ENCODE measurements at regions not wholly inside any gene's neighbourhood (a gene's known extent, or its start where the extent isn't known, plus 50 kb on each side); places are given as distances from the start of the nearest gene placed in this dataset.
A peak's percentile ranks its signal among the peaks of the same experiment; 100 is the strongest.

DNA sequence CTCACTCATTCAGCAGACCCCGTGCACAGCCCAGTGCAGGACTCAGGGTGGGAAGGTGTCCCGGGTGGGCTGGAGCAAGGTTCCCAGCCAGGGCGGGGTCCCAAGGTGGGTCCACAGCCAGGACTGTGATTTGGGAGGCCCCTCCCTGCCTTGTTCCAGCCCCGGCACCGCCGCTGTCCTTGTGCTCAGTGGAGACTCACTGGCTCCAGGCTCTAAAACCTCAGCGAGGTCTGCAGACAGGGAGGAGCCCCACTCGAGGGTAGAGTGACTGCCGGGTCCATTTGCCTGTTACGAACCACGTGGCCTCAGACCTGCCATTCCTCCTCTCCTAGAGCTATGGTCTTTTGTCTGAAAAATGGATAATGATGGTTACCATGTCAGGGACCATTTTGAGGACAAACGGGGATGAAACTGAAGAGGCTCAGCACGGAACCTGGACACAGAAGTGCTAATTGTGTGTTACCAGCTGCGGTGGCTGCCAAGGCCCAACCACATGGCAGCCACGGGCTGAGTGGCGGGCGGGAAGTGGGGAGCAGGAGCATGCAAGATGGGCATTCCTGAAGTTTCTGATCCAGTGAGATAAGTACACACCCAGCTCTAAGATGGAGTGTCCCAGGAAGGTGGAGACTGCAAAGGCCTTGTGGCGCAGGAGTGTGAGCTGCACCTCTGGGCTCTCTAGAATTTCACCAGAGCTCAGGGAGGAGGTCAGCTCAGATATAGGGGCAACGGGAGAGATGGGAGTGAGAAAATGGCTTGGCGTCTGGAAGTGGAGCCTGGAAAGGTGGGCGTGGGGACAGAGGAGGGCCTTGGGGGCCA lies 317.6 kb downstream of the SEC14L1 start:
- TF ChIP-seq, protein P1, sequence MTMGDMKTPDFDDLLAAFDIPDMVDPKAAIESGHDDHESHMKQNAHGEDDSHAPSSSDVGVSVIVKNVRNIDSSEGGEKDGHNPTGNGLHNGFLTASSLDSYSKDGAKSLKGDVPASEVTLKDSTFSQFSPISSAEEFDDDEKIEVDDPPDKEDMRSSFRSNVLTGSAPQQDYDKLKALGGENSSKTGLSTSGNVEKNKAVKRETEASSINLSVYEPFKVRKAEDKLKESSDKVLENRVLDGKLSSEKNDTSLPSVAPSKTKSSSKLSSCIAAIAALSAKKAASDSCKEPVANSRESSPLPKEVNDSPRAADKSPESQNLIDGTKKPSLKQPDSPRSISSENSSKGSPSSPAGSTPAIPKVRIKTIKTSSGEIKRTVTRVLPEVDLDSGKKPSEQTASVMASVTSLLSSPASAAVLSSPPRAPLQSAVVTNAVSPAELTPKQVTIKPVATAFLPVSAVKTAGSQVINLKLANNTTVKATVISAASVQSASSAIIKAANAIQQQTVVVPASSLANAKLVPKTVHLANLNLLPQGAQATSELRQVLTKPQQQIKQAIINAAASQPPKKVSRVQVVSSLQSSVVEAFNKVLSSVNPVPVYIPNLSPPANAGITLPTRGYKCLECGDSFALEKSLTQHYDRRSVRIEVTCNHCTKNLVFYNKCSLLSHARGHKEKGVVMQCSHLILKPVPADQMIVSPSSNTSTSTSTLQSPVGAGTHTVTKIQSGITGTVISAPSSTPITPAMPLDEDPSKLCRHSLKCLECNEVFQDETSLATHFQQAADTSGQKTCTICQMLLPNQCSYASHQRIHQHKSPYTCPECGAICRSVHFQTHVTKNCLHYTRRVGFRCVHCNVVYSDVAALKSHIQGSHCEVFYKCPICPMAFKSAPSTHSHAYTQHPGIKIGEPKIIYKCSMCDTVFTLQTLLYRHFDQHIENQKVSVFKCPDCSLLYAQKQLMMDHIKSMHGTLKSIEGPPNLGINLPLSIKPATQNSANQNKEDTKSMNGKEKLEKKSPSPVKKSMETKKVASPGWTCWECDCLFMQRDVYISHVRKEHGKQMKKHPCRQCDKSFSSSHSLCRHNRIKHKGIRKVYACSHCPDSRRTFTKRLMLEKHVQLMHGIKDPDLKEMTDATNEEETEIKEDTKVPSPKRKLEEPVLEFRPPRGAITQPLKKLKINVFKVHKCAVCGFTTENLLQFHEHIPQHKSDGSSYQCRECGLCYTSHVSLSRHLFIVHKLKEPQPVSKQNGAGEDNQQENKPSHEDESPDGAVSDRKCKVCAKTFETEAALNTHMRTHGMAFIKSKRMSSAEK (CRISPR knock-in tag; IDR thresholded peaks at IDR 0.05; ENCODE audit: borderline replicate concordance) = no peak
- no peak for TF ChIP-seq GTF2I (CRISPR knock-in tag; conservative IDR thresholded peaks at IDR 0.05)
- TF ChIP-seq, protein P2, sequence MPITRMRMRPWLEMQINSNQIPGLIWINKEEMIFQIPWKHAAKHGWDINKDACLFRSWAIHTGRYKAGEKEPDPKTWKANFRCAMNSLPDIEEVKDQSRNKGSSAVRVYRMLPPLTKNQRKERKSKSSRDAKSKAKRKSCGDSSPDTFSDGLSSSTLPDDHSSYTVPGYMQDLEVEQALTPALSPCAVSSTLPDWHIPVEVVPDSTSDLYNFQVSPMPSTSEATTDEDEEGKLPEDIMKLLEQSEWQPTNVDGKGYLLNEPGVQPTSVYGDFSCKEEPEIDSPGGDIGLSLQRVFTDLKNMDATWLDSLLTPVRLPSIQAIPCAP (CRISPR knock-in tag; IDR thresholded peaks at IDR 0.05) = no peak
- no peak for TF ChIP-seq FOXJ3 (CRISPR knock-in tag; IDR thresholded peaks at IDR 0.05; ENCODE audit: borderline replicate concordance)
- no peak for TF ChIP-seq HMGA2 (CRISPR knock-in tag; IDR thresholded peaks at IDR 0.05)
- no peak overlapping the region for H3K4me3 Mint-ChIP-seq
- ATAC-seq (no peak; the same call in 1 of the 2 replicates), DNase-seq (ENCODE audit: low spot score) (no peak)
- H3K36me3 Mint-ChIP-seq = no peaks in the 10 kb centered on the region
- POLR2A ChIA-PET = no interaction called here
- CTCF ChIA-PET = interaction anchor here (1.2 to 1.8 kb wide), 3 partner anchors 9 to 45 kb away, joined by 3 to 6 read pairs (median 3); no protein-coding TSS in a partner anchor
- no peaks in the 10 kb centered on the region for H3K27me3 Mint-ChIP-seq (ENCODE audit: low read depth)
- H3K9me3 Mint-ChIP-seq = no peaks in the 10 kb centered on the region
- H3K27ac Mint-ChIP-seq = peak overlapping the region; percentile 91
- H3K4me1 Mint-ChIP-seq = peaks cover 69% of the 10 kb centered on the region

DNA sequence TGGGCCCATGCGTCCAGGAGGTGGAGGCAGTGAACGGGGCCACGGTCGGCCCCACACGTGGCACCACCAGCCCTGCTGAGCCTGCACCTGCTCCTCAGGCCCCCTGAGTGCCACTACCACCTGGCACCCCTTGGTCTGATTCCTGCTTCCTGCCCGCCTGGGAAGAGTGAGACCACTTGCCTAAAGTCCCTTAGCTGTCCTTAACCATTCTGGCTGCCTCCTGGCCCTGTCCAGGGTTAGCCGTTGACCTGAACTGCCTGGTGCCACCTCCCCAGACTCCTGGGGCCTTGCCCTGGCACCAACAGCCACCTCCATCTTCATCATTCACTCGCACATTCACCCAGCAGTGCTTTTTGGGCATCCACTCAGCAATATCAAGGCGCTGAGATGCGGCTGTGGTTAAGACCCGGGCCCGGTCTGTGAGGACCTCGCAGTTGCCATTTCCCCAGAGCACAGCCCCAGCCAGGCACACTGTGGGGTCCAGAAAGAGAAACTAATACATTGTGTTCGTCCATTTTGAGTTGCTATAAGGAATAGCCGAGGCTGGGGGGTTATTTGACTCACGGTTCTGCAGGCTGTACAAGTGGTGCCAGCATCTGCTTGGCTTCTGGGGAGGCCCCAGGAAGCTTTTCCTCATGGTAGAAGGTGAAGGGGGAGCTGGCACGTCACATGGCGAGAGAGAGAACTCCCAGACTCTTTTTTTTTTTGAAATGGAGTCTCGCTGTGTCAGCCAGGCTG lies 318.4 kb downstream of the SEC14L1 start:
- POLR2A ChIA-PET = no interaction called here
- TF ChIP-seq ZNF396 (CRISPR knock-in tag; IDR thresholded peaks at IDR 0.05; ENCODE audit: borderline replicate concordance) = no peak
- no peak for TF ChIP-seq ATF1 (CRISPR knock-in tag; IDR thresholded peaks at IDR 0.05)
- TF ChIP-seq, protein P3, sequence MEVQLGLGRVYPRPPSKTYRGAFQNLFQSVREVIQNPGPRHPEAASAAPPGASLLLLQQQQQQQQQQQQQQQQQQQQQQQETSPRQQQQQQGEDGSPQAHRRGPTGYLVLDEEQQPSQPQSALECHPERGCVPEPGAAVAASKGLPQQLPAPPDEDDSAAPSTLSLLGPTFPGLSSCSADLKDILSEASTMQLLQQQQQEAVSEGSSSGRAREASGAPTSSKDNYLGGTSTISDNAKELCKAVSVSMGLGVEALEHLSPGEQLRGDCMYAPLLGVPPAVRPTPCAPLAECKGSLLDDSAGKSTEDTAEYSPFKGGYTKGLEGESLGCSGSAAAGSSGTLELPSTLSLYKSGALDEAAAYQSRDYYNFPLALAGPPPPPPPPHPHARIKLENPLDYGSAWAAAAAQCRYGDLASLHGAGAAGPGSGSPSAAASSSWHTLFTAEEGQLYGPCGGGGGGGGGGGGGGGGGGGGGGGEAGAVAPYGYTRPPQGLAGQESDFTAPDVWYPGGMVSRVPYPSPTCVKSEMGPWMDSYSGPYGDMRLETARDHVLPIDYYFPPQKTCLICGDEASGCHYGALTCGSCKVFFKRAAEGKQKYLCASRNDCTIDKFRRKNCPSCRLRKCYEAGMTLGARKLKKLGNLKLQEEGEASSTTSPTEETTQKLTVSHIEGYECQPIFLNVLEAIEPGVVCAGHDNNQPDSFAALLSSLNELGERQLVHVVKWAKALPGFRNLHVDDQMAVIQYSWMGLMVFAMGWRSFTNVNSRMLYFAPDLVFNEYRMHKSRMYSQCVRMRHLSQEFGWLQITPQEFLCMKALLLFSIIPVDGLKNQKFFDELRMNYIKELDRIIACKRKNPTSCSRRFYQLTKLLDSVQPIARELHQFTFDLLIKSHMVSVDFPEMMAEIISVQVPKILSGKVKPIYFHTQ (CRISPR knock-in tag; IDR thresholded peaks at IDR 0.05) = no peak
- TF ChIP-seq, protein P1 (CRISPR knock-in tag; IDR thresholded peaks at IDR 0.05; ENCODE audit: borderline replicate concordance) = no peak
- Mint-ChIP-seq H3K4me1 (peaks cover 61% of the 10 kb centered on the region), H3K36me3 (no peaks in the 10 kb centered on the region), H3K27me3 (ENCODE audit: low read depth) (no peaks in the 10 kb centered on the region), H3K27ac (peak overlapping the region; percentile 24; the same call in 1 of the 2 replicates), H3K9me3 (no peaks in the 10 kb centered on the region), H3K4me3 (no peak overlapping the region)
- CTCF ChIA-PET = interaction anchor here (1.2 to 1.8 kb wide), 4 partner anchors 10 to 46 kb away, joined by 3 to 12 read pairs (median 4); no protein-coding TSS in a partner anchor
- DNase-seq (ENCODE audit: low spot score) (no peak), ATAC-seq (no peak)

All from WTC11 (cell line).